SK-N-MC (cell line): ENCODE measurements at regions not wholly inside any gene's neighbourhood (a gene's known extent, or its start where the extent isn't known, plus 50 kb on each side); places are given as distances from the start of the nearest gene placed in this dataset.
"Not testable (repeated sequence)": the region's sequence is repeated elsewhere in the genome, so short reads cannot be mapped to it uniquely, and the experiment has no call there.

Source experiments
- EZH2 ChIP-seq: fragments of 200-600 bp; sonication (generic); IDR thresholded peaks from one replicate; pipeline ENCODE4 v1.6.1; 2017; ENCODE audit warnings: antibody characterized with exemption
- POLR2AphosphoS5 ChIP-seq: IDR thresholded peaks from 2 replicates; pipeline ENCODE4 v1.6.1; 2012; ENCODE audit warnings: mild to moderate bottlenecking, low read depth, low read length, borderline replicate concordance

GRCh38 chr6:105853979-105854378 is 232.2 kb upstream of the PRDM1 start:
- not testable (repeated sequence) for TF ChIP-seq EZH2, POLR2AphosphoS5
